A549 (cell line): ENCODE measurements at regions not wholly inside any gene's neighbourhood (a gene's known extent, or its start where the extent isn't known, plus 50 kb on each side); places are given as distances from the start of the nearest gene placed in this dataset.

Experiments
- BCL3 ChIP-seq: fragments of >200 bp; sonication (Bioruptor Twin); formaldehyde crosslinking; IDR thresholded peaks from 3 replicates; pipeline ENCODE4 v1.6.1; 2016
- CHD2 ChIP-seq: fragments of 150-350 bp; IDR thresholded peaks from 2 replicates; pipeline ENCODE4 v1.6.1; 2014; ENCODE audit warnings: low read length; ENCODE audit not compliant: partially characterized antibody
- CTCF ChIP-seq: fragments of >200 bp; sonication (Bioruptor Twin); formaldehyde crosslinking; IDR thresholded peaks from 3 replicates; pipeline ENCODE4 v1.5.1; 2016
- MAFK ChIP-seq: fragments of 450-650 bp; IDR thresholded peaks from 2 replicates; pipeline ENCODE4 v1.6.1; 2014; ENCODE audit not compliant: partially characterized antibody
- POLR2A ChIP-seq: IDR thresholded peaks from 2 replicates; pipeline ENCODE4 v1.6.1; 2012; ENCODE audit warnings: mild to moderate bottlenecking, low read length
- RAD21 ChIP-seq, 2 experiments: fragments of >200 bp in 1 of 2; sonication (Bioruptor Twin) in 1 of 2; formaldehyde crosslinking in 1 of 2; IDR thresholded peaks in 1 of 2; conservative IDR thresholded peaks in 1 of 2; 2 replicates in 1 of 2; 3 replicates in 1 of 2; pipeline ENCODE4 v1.6.1; 2012 to 2018; ENCODE audit warnings: inconsistent platforms in 1 of 2
- RARB ChIP-seq: fragments of 250-450 bp; sonication (Bioruptor Pico); IDR thresholded peaks from 2 replicates; pipeline ENCODE4 v1.8.0; 2021; ENCODE audit warnings: mild to moderate bottlenecking, moderate library complexity
- REST ChIP-seq: fragments of 200-600 bp; sonication (generic); IDR thresholded peaks from 2 replicates; pipeline ENCODE4 v1.6.1; 2016; ENCODE audit warnings: antibody characterized with exemption, mild to moderate bottlenecking, moderate library complexity

- TF ChIP-seq CTCF (no peak), REST (no peak), BCL3 (no peak), RARB (CRISPR knock-in tag) (no peak), RAD21 (conservative IDR thresholded peaks at IDR 0.05 in 1 of 2, IDR thresholded peaks at IDR 0.05 in 1 of 2) (no peak), MAFK (no peak), POLR2A (no peak), CHD2 (no peak)
These were observed 617.7 kb upstream of the C9orf72 start for GRCh38 chr9:28190981-28191380.
